ENCODE measurements at regions not wholly inside any gene's neighbourhood (a gene's known extent, or its start where the extent isn't known, plus 50 kb on each side); places are given as distances from the start of the nearest gene placed in this dataset.

GRCh38 chr3:181660337-181660736 lies 51.4 kb upstream of the SOX2 start:
- no peak for DNase-seq

- no peak for DNase-seq
Measured at GRCh38 chr3:181637456-181637855, 74.3 kb upstream of the SOX2 start.

- no peak for DNase-seq
Measured at GRCh38 chr3:181637056-181637455, 74.7 kb upstream of the SOX2 start.

- no peak for DNase-seq
Measured at GRCh38 chr3:181635141-181635540, 76.6 kb upstream of the SOX2 start.

GRCh38 chr3:181633556-181633955 lies 78.2 kb upstream of the SOX2 start:
- no peak for DNase-seq

GRCh38 chr3:181631901-181632300 lies 79.8 kb upstream of the SOX2 start:
- no peak for DNase-seq

GRCh38 chr3:181630853-181631252 lies 80.9 kb upstream of the SOX2 start:
- no peak for DNase-seq

- DNase-seq, result no peak
Measured at GRCh38 chr3:181629711-181630110, 82.0 kb upstream of the SOX2 start.

GRCh38 chr3:181629029-181629428 lies 82.7 kb upstream of the SOX2 start:
- DNase-seq, result peak in 1 of 2 experiments; percentile 18

- no peak for DNase-seq
Measured at GRCh38 chr3:181628384-181628783, 83.3 kb upstream of the SOX2 start.

- no peak for DNase-seq
Measured at GRCh38 chr3:181626036-181626435, 85.7 kb upstream of the SOX2 start.

- peak in 1 of 2 experiments; percentile 40 for DNase-seq
Measured at GRCh38 chr3:181623924-181624694, 87.6 kb upstream of the SOX2 start.

GRCh38 chr3:181622365-181622764 lies 89.4 kb upstream of the SOX2 start:
- peak in 1 of 2 experiments; percentile 27 for DNase-seq

GRCh38 chr3:181619897-181620296 lies 91.8 kb upstream of the SOX2 start:
- DNase-seq, result no peak

- no peak for DNase-seq
Measured at GRCh38 chr3:181618260-181618659, 93.5 kb upstream of the SOX2 start.

GRCh38 chr3:181616088-181617070 lies 95.3 kb upstream of the SOX2 start:
- no peak for DNase-seq

GRCh38 chr3:181615666-181616065 lies 96.1 kb upstream of the SOX2 start:
- no peak for DNase-seq

- DNase-seq, result no peak
Measured at GRCh38 chr3:181614878-181615277, 96.8 kb upstream of the SOX2 start.

GRCh38 chr3:181613813-181614212 lies 97.9 kb upstream of the SOX2 start:
- no peak for DNase-seq

- DNase-seq, result no peak
Measured at GRCh38 chr3:181613191-181613590, 98.5 kb upstream of the SOX2 start.

GRCh38 chr3:181610973-181611265 lies 100.8 kb upstream of the SOX2 start:
- no peak for DNase-seq

GRCh38 chr3:181610083-181610972 lies 101.4 kb upstream of the SOX2 start:
- no peak for DNase-seq

All from SW 1271 (cell line).